ENCODE measurements at regions not wholly inside any gene's neighbourhood (a gene's known extent, or its start where the extent isn't known, plus 50 kb on each side); places are given as distances from the start of the nearest gene placed in this dataset.

DNA sequence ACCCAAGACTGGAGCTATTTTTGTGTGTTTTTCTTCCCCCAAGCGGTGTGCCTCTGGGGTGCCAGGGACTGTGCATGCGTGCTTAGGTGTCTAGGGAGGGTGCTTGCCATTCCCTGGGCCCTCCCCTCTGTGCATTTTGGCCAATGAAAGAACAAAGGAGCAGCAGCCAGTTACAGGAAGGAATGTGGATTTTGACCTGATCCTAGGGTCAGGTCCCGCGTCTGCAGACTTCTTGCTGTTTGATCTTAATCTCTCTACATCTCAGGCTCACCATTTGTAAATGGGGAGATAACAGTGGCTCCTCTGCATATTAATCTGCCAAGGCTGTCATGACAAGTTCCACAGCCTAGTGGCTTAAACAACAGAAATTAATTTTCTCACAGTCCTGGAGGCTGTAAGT is 699.1 kb downstream of the QKI start:
- no peak for DNase-seq (ENCODE audit: low read depth, low spot score)

DNA sequence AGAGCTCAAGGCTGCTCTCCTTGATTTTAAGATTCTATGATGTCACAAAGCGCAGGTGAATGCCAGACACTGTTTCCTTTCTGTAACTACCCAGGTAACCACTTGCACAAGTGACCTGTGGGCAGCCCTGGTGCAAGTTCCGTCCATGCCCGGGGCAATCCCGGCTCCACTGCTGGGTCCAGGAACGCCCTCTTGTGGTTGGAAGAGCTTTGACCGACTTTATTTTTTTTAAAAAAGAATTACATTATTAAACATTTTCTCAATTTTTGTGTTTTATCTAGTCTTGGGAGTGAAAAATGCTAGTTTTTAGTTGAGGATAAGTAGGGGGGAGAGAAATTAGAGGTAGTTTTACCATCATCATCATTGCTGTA is 695.2 kb downstream of the QKI start:
- no peak for DNase-seq (ENCODE audit: low read depth, low spot score)

DNA sequence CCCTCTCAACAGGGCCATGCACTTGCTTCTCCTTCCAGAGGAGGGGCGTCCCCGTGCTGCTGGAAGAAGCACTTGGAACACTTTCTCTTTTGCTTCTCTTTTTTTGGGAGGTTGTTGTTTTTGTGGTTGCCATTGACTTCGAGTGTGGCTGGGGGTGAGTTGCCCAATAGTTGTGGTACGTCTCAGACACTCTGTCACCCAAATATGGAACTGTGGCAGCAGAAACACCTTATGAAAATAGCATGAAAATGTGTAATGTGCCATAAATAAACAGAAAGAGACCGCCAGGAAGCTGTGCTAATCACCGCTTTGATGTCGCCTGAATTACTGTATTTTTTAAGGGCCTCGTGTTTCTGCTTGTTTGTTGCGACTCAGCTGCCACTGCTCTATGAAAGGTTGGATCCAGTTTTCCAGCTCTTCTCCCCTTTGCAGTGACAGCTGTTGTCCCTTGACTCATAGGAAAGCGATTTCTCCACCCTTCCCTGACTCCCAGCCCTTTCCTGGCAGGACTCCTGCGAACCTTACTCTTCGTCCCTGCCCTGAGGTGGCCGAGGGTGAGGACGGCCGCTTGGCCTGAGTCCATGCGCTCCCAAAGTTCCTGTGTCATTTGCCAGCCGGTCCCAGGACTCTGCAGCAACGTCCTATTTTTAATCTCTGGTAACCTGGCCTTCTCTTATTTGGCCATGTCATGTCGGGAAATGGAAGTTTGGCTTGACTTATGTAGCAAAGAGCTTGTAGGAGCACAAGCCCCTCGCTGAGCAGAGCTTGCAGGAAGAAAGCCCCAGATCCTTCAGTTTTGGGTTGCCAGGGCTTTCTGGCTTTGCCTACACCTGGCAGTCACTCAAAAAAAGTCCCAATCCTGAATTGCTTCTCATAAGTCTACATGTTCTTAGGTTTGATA is 694.6 kb downstream of the QKI start:
- DNase-seq (ENCODE audit: low read depth, low spot score), result no peak

- DNase-seq (ENCODE audit: low read depth, low spot score), result no peak
These were observed 693.6 kb downstream of the QKI start for GRCh38 chr6:164108092-164108491.

GRCh38 chr6:164107297-164107995 is 692.9 kb downstream of the QKI start:
- no peak for DNase-seq (ENCODE audit: low read depth, low spot score)

- no peak for DNase-seq (ENCODE audit: low read depth, low spot score)
These were observed 691.8 kb downstream of the QKI start for GRCh38 chr6:164106345-164106769.

DNA sequence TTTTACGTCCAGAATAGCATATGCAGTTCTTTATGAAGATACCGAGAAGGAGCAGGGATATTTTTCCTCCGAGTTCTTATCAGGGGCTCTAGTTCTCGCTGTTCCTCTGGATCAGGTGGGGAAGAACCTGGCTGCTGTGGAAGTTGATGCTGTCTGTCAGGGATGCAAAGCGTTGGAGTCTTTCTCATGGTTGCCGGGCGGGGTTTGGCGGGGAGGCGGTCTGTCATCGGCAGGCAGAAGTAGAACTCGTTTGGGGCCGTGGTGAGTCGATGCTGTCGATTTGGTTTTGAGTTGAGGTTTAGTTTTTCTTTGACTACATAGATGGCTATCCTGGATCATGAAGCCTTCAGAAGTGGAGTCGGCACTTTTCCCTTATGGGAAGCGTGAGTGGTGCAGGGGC is 691.2 kb downstream of the QKI start:
- no peak for DNase-seq (ENCODE audit: low read depth, low spot score)

- no peak for DNase-seq (ENCODE audit: low read depth, low spot score)
These were observed 689.9 kb downstream of the QKI start for GRCh38 chr6:164104432-164104831.

DNA sequence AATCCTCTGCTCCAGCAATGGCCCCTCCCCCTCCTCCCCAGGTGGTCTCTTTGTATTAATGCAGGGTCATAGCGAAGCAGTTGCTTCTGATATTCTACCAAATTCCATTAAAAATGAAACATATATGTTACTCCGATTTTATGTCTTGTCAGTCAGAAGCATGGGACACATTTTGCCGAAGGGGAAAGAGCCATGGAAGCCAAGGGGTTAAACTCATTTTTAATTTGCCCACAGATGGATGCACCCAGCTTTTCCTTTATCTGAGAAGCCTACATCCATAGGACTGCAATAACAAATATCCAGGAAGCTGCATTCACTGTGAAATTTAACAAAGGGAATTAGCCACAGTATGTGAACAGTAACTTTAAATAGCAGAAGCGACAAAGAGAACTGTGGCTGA is 688.2 kb downstream of the QKI start:
- no peak for DNase-seq (ENCODE audit: low read depth, low spot score)

- DNase-seq (ENCODE audit: low read depth, low spot score), result no peak
These were observed 687.3 kb downstream of the QKI start for GRCh38 chr6:164101859-164102258.

DNA sequence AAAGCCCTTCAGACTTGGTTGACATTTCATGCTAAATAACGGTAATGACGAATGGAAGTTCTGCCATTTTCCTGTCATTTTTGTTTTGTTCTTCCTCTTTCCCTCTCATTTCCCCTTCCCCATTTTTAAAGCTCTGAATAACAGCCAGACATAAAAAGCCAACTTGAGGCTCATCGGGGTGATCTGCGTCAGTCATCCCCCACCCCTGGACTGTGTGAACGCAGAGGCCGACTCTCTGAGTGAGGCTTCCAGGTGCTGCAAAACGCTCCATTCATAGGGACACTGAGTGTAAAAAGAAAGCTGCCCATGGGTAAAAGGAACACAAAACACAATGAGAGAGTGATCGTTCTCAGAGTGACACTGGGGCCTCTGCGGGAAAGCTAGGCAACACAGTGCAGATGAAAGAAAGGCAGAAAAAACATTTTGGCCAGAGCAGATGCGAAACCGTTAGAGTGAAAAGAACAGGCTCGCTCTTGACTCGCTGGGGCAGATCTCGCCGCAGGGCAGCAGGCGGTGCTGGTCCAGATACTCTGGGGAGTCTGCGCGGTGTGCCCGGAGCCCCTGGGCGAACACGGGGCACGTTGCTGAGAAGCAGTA is 684.8 kb downstream of the QKI start:
- no peak for DNase-seq (ENCODE audit: low read depth, low spot score)

GRCh38 chr6:164098857-164099267 is 684.3 kb downstream of the QKI start:
- no peak for DNase-seq (ENCODE audit: low read depth, low spot score)

DNA sequence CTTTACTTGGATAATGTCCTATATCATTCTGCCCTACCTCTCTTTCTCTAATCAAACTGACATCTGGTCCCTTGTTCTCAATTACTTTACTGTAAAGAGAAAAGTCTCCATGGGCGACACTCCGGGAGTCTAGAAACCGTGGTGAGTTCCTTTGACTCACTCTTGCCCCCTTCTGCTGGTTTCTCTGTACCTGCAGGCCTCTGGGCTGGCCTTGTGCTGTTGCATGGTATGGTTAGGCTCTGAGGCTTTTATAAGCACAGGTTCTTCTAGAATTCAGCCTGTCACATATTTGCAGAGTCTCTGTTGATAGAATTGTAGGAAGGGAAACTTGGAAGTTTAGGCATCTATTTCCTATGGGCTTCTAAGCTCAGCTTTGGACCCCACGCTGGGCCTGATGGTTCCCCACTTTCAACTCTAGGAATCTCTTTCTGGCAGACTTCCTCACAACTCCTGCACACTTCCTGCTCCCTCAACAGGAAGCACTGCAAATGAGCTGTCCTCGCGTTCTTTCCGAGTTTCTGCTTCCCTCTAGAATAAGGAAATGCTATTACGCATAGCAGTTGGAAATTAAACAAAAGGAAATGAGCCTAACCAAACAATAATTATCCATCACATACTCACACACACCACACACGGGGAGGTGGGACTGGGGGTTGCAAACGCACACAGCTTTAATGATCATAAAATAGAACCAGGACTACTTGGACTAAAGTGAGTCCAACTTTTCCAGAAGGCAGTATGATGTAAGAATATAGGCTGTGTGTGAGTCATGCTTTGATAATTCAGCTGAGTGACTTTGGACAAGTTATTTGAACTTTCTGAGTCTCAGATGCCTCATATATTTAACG is 683.3 kb downstream of the QKI start:
- DNase-seq (ENCODE audit: low read depth, low spot score), result no peak

GRCh38 chr6:164097056-164097455 is 682.5 kb downstream of the QKI start:
- no peak for DNase-seq (ENCODE audit: low read depth, low spot score)

GRCh38 chr6:164095056-164095455 is 680.5 kb downstream of the QKI start:
- no peak for DNase-seq (ENCODE audit: low read depth, low spot score)

GRCh38 chr6:164087870-164088269 is 673.4 kb downstream of the QKI start:
- no peak for DNase-seq (ENCODE audit: low read depth, low spot score)

DNA sequence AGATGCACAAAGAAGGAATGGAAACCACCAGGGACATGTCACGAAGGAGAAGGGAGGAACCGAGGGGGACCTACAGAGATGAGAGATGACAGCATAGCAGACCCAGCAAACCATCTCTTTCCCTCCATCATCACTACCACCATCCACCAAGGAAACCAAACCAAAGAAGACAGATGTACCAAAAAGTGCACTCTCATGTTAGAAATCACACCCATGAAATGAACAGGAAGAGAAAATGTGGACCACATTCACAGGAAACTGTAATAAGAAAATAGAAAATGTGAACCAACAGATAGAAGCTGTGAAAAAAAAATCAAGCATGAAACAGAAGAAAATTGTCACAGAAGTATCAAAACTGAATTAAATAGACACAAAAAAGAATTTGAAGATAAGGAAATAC is 672.7 kb downstream of the QKI start:
- DNase-seq (ENCODE audit: low read depth, low spot score), result no peak

- no peak for DNase-seq (ENCODE audit: low read depth, low spot score)
These were observed 671.8 kb downstream of the QKI start for GRCh38 chr6:164086076-164086887.

DNA sequence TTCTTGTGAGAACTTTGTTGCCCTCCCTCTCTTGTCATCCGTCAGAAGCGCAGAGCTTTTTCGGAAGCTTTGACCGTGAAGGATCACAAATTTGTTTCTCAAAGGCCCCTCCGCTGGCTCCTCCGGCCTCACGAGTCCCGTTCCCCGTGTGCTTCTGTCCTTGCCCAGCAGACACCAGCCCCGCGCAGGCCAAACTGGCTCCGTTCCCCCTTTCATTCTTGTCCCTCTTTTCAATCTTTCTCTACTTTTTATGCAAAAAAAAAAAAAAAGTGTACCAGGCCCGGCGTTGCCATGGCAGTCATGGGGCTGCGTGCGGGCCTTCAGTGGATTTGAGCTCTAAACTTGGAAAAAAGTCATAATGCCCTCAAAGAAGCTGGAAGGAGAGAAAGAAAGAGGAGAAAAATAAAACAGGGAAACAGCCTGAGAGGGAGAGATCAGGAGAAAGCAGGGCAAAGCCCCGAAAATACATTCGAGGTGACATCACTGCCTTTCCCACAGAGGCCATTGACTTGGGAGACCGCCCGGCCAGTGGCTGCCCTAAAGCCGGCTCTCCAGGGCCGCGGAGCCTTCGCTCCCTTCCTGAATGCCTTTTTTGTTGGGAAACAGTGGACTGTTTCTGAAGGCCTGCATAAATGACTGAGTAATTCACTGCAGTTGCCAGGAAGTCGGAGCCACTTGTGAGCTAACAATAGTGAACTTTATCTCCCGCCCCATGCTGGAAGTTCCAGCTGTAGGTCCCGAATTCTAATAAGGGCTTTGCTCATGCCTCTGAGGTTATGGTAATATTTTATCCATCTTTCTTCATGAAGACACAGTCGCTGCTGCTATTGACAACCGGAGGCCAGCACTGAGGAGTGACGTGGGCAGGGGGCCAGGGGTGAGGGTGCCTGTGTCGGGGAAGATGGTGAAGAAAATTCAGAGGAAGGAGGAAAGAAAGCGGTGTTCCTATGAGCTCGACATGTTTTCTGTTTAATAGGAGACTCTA is 670.9 kb downstream of the QKI start:
- DNase-seq (ENCODE audit: low read depth, low spot score), result no peak

DNA sequence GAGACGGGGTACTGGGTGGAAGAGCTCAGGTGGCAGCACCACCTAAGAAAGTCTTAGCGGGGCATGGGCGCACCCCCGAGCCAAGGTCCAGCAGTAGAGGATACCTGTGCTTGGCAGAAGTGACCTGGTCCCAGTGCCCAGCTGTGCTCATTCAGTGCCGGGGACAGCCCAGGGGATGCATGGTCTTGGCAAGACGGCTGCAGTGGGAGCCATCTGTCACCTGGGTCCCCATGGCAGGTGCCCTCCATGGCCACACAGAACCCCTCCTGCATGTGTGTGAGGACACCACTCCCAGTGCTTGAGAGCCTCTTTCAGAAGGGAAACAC is 664.7 kb downstream of the QKI start:
- no peak for DNase-seq (ENCODE audit: low read depth, low spot score)
